ENCODE measurements at regions not wholly inside any gene's neighbourhood (a gene's known extent, or its start where the extent isn't known, plus 50 kb on each side); places are given as distances from the start of the nearest gene placed in this dataset.
"Not testable (repeated sequence)": the region's sequence is repeated elsewhere in the genome, so short reads cannot be mapped to it uniquely, and the experiment has no call there.

GRCh38 chr1:211206981-211207380 is 52.2 kb upstream of the RCOR3 start:
- TF ChIP-seq, protein P1, sequence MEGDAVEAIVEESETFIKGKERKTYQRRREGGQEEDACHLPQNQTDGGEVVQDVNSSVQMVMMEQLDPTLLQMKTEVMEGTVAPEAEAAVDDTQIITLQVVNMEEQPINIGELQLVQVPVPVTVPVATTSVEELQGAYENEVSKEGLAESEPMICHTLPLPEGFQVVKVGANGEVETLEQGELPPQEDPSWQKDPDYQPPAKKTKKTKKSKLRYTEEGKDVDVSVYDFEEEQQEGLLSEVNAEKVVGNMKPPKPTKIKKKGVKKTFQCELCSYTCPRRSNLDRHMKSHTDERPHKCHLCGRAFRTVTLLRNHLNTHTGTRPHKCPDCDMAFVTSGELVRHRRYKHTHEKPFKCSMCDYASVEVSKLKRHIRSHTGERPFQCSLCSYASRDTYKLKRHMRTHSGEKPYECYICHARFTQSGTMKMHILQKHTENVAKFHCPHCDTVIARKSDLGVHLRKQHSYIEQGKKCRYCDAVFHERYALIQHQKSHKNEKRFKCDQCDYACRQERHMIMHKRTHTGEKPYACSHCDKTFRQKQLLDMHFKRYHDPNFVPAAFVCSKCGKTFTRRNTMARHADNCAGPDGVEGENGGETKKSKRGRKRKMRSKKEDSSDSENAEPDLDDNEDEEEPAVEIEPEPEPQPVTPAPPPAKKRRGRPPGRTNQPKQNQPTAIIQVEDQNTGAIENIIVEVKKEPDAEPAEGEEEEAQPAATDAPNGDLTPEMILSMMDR (IDR thresholded peaks at IDR 0.05; ENCODE audit: control insufficient read depth, extremely low read depth, insufficient read depth): no peak
- no peak for DNase-seq (ENCODE audit: low read depth)
- H3K4me3 ChIP-seq (ENCODE audit: low read depth, low read length): no peak overlapping the region

GRCh38 chr1:211200311-211200710 is 58.9 kb upstream of the RCOR3 start:
- no peak overlapping the region for H3K4me3 ChIP-seq (ENCODE audit: low read depth, low read length)
- peak; percentile 38 for DNase-seq (ENCODE audit: low read depth)
- TF ChIP-seq, protein P1 (IDR thresholded peaks at IDR 0.05; ENCODE audit: control insufficient read depth, extremely low read depth, insufficient read depth): no peak

DNA sequence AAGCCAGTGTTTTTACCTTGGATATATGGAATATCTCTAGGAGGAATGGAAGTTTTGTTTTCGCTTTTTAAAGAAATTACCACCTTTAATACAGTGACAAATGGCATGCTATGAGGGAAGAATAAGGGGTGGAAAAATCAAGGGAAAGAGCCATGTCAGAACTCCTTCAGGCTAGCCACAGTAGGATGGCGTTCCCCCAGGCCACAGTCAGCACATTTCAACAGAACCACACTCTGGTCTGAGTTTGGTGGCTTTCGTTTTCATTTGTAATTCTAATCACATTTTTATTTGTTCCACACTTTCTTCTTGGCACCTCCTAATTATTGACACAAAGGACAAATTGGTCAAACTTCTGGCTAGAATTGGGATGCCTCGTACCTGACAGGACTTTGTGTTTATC is 60.3 kb upstream of the RCOR3 start:
- H3K4me3 ChIP-seq (ENCODE audit: low read depth, low read length): no peak overlapping the region
- TF ChIP-seq, protein P1 (IDR thresholded peaks at IDR 0.05; ENCODE audit: control insufficient read depth, extremely low read depth, insufficient read depth): no peak

GRCh38 chr1:211198111-211198510 is 61.1 kb upstream of the RCOR3 start:
- no peak overlapping the region for H3K4me3 ChIP-seq (ENCODE audit: low read depth, low read length)
- TF ChIP-seq, protein P1 (IDR thresholded peaks at IDR 0.05; ENCODE audit: control insufficient read depth, extremely low read depth, insufficient read depth): no peak
- DNase-seq (ENCODE audit: low read depth): no peak

More for the DNA sequence above, 60.3 kb upstream of the RCOR3 start:
- no peak for DNase-seq (ENCODE audit: low read depth)

GRCh38 chr1:211196880-211197279 is 62.3 kb upstream of the RCOR3 start:
- no peak for DNase-seq (ENCODE audit: low read depth)
- no peak overlapping the region for H3K4me3 ChIP-seq (ENCODE audit: low read depth, low read length)
- TF ChIP-seq, protein P1 (IDR thresholded peaks at IDR 0.05; ENCODE audit: control insufficient read depth, extremely low read depth, insufficient read depth): no peak

DNA sequence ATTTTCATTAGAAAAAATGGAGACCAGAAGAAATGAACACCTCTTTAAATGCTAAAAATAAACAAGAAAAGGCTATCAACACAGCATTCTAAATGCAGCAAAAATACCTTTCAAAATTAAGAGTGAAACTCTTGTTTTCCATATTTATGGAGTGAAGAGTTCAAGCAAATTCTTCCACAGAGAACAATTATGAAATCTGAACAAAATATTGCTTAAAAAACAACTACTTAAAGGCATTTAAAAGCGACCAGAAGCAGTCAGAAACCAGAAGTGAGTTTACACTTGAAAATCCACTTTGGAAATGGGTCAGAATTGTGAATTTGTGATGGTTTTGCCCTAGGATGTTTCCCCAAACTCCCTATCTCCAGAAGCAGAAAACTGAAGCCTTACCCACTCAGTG is 60.9 kb upstream of the KCNH1 start:
- TF ChIP-seq, protein P1 (IDR thresholded peaks at IDR 0.05; ENCODE audit: control insufficient read depth, extremely low read depth, insufficient read depth): no peak
- no peak overlapping the region for H3K4me3 ChIP-seq (ENCODE audit: low read depth, low read length)
- no peak for DNase-seq (ENCODE audit: low read depth)

DNA sequence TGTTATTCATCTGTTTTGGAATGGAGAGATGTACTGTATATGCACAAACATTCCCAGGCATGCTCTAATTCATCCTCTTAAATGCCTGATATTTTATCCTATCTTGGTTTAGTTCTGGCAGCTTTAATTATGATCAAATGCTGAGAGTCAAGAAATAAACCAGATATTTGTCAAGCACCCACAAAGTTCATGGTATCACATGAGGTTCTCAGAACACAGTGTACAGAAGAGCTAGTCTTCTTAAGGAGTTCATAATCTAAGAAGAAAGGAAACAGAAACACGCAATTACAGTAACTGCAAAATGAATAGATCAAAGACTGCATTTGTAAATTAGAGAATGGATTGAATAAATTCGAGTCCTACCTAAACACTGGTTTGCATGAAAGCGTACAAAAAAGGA is 58.3 kb upstream of the KCNH1 start:
- no peak overlapping the region for H3K4me3 ChIP-seq (ENCODE audit: low read depth, low read length)
- TF ChIP-seq, protein P1 (IDR thresholded peaks at IDR 0.05; ENCODE audit: control insufficient read depth, extremely low read depth, insufficient read depth): no peak
- no peak for DNase-seq (ENCODE audit: low read depth)

DNA sequence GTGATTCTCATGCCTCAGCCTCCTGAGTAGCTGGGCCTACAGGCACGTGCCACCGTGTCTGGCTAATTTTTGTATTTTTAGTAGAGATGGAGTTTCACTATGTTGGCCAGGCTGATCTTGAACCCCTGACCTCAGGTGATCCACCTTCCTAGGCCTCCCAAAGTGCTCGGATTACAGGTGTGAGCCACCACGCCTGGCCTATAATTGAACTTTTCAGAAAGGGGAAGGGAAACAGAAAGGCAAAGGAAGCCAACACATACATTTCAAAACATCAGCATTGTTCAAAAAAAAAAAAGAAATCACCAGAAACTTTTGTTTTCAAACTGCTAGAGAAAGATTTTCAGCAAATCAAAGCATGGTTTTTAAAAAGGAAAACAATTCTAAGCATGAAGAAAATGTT is 54.8 kb upstream of the KCNH1 start:
- H3K4me3 ChIP-seq (ENCODE audit: low read depth, low read length); DNase-seq (ENCODE audit: low read depth): not testable (repeated sequence)
